Psoas muscle (tissue), 7 donors: ENCODE measurements at regions not wholly inside any gene's neighbourhood (a gene's known extent, or its start where the extent isn't known, plus 50 kb on each side); places are given as distances from the start of the nearest gene placed in this dataset.

Experiments used
- ATAC-seq, 4 donors: fragments of 200-7000 bp; cut with Tn5 transposase; one replicate each; pipeline ENCODE4 v1.9.1; 2020; ENCODE audit warnings: moderate library complexity in 3 of 4, mild to moderate bottlenecking in 2 of 4
- DNase-seq, 2 donors: peaks; one replicate each; pipeline ENCODE4 v3.0.0-alpha.2; 2020
- H3K27ac ChIP-seq: fragments of 200-600 bp; one replicate; pipeline ENCODE4 v1.8.0; 2022
- H3K27me3 ChIP-seq, 3 donors: fragments of 200-600 bp in 1 of 3; one replicate each; pipeline versions ENCODE4 v1.6.1 to v1.8.0; 2013 to 2022; ENCODE audit warnings: low read length in 2 of 3, mild to moderate bottlenecking in 2 of 3, moderate library complexity in 1 of 3; ENCODE audit not compliant: insufficient read depth in 3 of 3
- H3K36me3 ChIP-seq, 2 donors: fragments of 200-600 bp in 1 of 2; one replicate each; pipeline versions ENCODE4 v1.6.1 to v1.8.0; 2013 to 2022; ENCODE audit warnings: low read depth in 1 of 2, mild to moderate bottlenecking in 1 of 2, moderate library complexity in 1 of 2; ENCODE audit not compliant: insufficient read depth in 1 of 2
- H3K4me1 ChIP-seq: fragments of 200-600 bp; one replicate; pipeline ENCODE4 v1.8.0; 2022
- H3K4me3 ChIP-seq: fragments of 200-600 bp; one replicate; pipeline ENCODE4 v1.8.0; 2022; ENCODE audit warnings: mild to moderate bottlenecking
- H3K9me3 ChIP-seq: fragments of 200-600 bp; one replicate; pipeline ENCODE4 v1.8.0; 2022
- CTCF ChIP-seq: fragments of 200-600 bp; IDR thresholded peaks from one replicate; pipeline ENCODE4 v1.8.0; 2022; ENCODE audit warnings: antibody characterized with exemption
- WGBS, 3 donors: extraction: QIAGEN DNeasy Blood & Tissue Kit; methylation state at CpG; one replicate each; pipeline versions ENCODE4 v1.1.6 to v1.1.7; 2013; 5-methylcytosine and 5-hydroxymethylcytosine counted together
- intact Hi-C, 2 donors: fragments of 100-400 bp; cut with DNase I; formaldehyde crosslinking; loops; one replicate each; pipeline versions ENCODE4 v1.11.0 to v1.14.2; 2022
- donor health status: healthy with polysubstance abuse.
- donor health status: DM: no; HTN: no; CAD: no; lungs with moderate emphysema.
- donor health status: Bipolar disorder and iron deficiency.
- donor health status: healthy.
- donor health status: DM: yes; HTN: yes; CAD: no.
- donor health status: DM: no; HTN: no; CAD: no.
- donor health status: DM: yes; HTN: yes; CAD: no.

- intact Hi-C loops = no loop called here
- ATAC-seq (peak; percentile 54 to 70 (median 64)), DNase-seq (no peak)
- H3K9me3 ChIP-seq = no peaks in the 10 kb centered on the region
- peaks cover 53% of the 10 kb centered on the region for H3K4me1 ChIP-seq
- no peak overlapping the region for H3K27ac ChIP-seq
- no peaks in the 10 kb centered on the region for H3K36me3 ChIP-seq
- WGBS, 3 donors = 77 to 90% (median 86%) methylated on average over 3 of the region's 3 CpGs
- no peaks in the 10 kb centered on the region for H3K27me3 ChIP-seq
- no peak for TF ChIP-seq CTCF
- H3K4me3 ChIP-seq = no peak overlapping the region
Measured at GRCh38 chr12:46442239-46442638, 69.7 kb upstream of the SLC38A2 start.

GRCh38 chr12:46439793-46440511, 67.4 kb upstream of the SLC38A2 start:
- Histone ChIP-seq H3K4me1 (peaks cover 34% of the 10 kb centered on the region), H3K4me3 (no peak overlapping the region), H3K9me3 (no peaks in the 10 kb centered on the region), H3K27ac (no peak overlapping the region), H3K27me3 (no peaks in the 10 kb centered on the region), H3K36me3 (no peaks in the 10 kb centered on the region)
- ATAC-seq (peak in 2 of 4 donors; percentile 32 to 60), DNase-seq (no peak)
- no peak for TF ChIP-seq CTCF
- intact Hi-C loops = no loop called here
- WGBS, 3 donors = 80 to 85% (median 80%) methylated on average over 5 of the region's 5 CpGs

- WGBS, 3 donors = 75 to 87% (median 78%) methylated on average over 7 of the region's 7 CpGs
- no peak for TF ChIP-seq CTCF
- peaks cover 23% of the 10 kb centered on the region for H3K4me1 ChIP-seq
- H3K27ac ChIP-seq = no peak overlapping the region
- no peaks in the 10 kb centered on the region for H3K9me3 ChIP-seq
- H3K27me3 ChIP-seq = no peaks in the 10 kb centered on the region
- ATAC-seq = no peak
- DNase-seq = no peak
- no peaks in the 10 kb centered on the region for H3K36me3 ChIP-seq
- intact Hi-C loops = no loop called here
- H3K4me3 ChIP-seq = no peak overlapping the region
Measured at GRCh38 chr12:46438719-46439319, 66.2 kb upstream of the SLC38A2 start.

GRCh38 chr12:46438256-46438655, 65.7 kb upstream of the SLC38A2 start:
- no peaks in the 10 kb centered on the region for H3K36me3 ChIP-seq
- DNase-seq (no peak), ATAC-seq (no peak)
- intact Hi-C loops = no loop called here
- no peak overlapping the region for H3K27ac ChIP-seq
- H3K9me3 ChIP-seq = no peaks in the 10 kb centered on the region
- 88 to 92% (median 90%) methylated on average over 4 of the region's 4 CpGs for WGBS, 3 donors
- no peak for TF ChIP-seq CTCF
- H3K4me1 ChIP-seq = peaks cover 18% of the 10 kb centered on the region
- H3K27me3 ChIP-seq = no peaks in the 10 kb centered on the region
- H3K4me3 ChIP-seq = no peak overlapping the region
